ENCODE measurements at regions not wholly inside any gene's neighbourhood (a gene's known extent, or its start where the extent isn't known, plus 50 kb on each side); places are given as distances from the start of the nearest gene placed in this dataset.
"Not testable (repeated sequence)": the region's sequence is repeated elsewhere in the genome, so short reads cannot be mapped to it uniquely, and the experiment has no call there.

- DNase-seq = not testable (repeated sequence)
Observed at GRCh38 chr11:135011313-135011712, 599.3 kb upstream of the B3GAT1 start.

GRCh38 chr11:135009125-135009524 is 597.1 kb upstream of the B3GAT1 start:
- no peak for DNase-seq

GRCh38 chr11:135008412-135008811 is 596.4 kb upstream of the B3GAT1 start:
- DNase-seq = no peak

GRCh38 chr11:135008001-135008405 is 596.0 kb upstream of the B3GAT1 start:
- DNase-seq = no peak

GRCh38 chr11:135006800-135007199 is 594.8 kb upstream of the B3GAT1 start:
- DNase-seq = no peak

- no peak for DNase-seq
Observed at GRCh38 chr11:135004495-135004894, 592.5 kb upstream of the B3GAT1 start.

GRCh38 chr11:135002236-135002635 is 590.2 kb upstream of the B3GAT1 start:
- no peak for DNase-seq

GRCh38 chr11:135001581-135001980 is 589.5 kb upstream of the B3GAT1 start:
- no peak for DNase-seq

GRCh38 chr11:135001065-135001464 is 589.0 kb upstream of the B3GAT1 start:
- not testable (repeated sequence) for DNase-seq

GRCh38 chr11:134999590-134999989 is 587.5 kb upstream of the B3GAT1 start:
- DNase-seq = no peak

- DNase-seq = no peak
Observed at GRCh38 chr11:134997652-134998320, 585.7 kb upstream of the B3GAT1 start.

- DNase-seq = no peak
Observed at GRCh38 chr11:134995741-134996140, 583.7 kb upstream of the B3GAT1 start.

- no peak for DNase-seq
Observed at GRCh38 chr11:134994431-134994830, 582.4 kb upstream of the B3GAT1 start.

- DNase-seq = no peak
Observed at GRCh38 chr11:134993691-134994243, 581.7 kb upstream of the B3GAT1 start.

- no peak for DNase-seq
Observed at GRCh38 chr11:134992981-134993380, 580.9 kb upstream of the B3GAT1 start.

- DNase-seq = no peak
Observed at GRCh38 chr11:134988495-134988894, 576.5 kb upstream of the B3GAT1 start.

GRCh38 chr11:134987822-134988221 is 575.8 kb upstream of the B3GAT1 start:
- no peak for DNase-seq

- DNase-seq = no peak
Observed at GRCh38 chr11:134987223-134987768, 575.3 kb upstream of the B3GAT1 start.

- DNase-seq = no peak
Observed at GRCh38 chr11:134984421-134984820, 572.4 kb upstream of the B3GAT1 start.

GRCh38 chr11:134982432-134982831 is 570.4 kb upstream of the B3GAT1 start:
- not testable (repeated sequence) for DNase-seq

- DNase-seq = no peak
Observed at GRCh38 chr11:134981835-134982234, 569.8 kb upstream of the B3GAT1 start.

- DNase-seq = no peak
Observed at GRCh38 chr11:134980819-134981710, 569.0 kb upstream of the B3GAT1 start.

GRCh38 chr11:134979089-134979457 is 567.0 kb upstream of the B3GAT1 start:
- not testable (repeated sequence) for DNase-seq
